ENCODE measurements at regions not wholly inside any gene's neighbourhood (a gene's known extent, or its start where the extent isn't known, plus 50 kb on each side); places are given as distances from the start of the nearest gene placed in this dataset.
"Not testable (repeated sequence)": the region's sequence is repeated elsewhere in the genome, so short reads cannot be mapped to it uniquely, and the experiment has no call there.

DNA sequence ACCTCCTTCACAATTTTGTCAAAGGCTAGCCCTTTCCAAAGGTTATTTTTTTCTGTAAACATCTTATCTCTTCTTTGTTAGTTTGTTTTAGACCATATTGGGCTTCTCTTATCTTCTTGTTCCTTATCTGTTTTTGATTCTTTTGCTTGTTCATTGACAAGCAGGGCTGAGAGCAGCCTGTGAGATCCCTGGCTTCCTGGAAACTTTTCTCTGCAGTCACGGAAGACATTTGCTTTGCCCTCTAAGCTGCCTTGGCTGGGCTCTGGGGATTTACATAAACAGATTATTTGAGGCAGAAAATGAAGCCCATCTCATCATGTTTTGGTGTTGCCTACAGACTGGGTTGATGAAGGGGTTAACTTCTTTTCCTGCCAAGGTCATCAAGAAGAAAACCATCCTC lies 157.4 kb upstream of the AMOT start:
- DNase-seq: peak; percentile 4

DNA sequence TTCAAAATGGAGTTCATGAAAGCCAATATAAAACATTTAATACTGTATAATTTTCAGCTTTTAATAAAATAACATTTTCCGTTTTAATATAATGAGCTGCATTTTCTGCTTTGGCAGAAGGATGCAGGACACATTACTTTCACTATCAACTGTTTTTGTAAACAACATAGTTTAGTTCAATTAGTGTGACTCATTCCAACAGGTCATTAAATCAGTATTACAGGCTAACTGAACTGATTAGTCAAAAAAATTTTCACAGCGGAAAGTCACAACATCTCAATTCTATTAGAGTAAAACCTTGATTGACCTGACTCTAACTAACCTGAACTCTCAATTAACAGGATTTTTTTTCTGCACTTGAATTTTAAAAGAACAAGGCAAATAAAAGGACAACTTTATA lies 151.2 kb upstream of the AMOT start:
- DNase-seq: no peak

DNA sequence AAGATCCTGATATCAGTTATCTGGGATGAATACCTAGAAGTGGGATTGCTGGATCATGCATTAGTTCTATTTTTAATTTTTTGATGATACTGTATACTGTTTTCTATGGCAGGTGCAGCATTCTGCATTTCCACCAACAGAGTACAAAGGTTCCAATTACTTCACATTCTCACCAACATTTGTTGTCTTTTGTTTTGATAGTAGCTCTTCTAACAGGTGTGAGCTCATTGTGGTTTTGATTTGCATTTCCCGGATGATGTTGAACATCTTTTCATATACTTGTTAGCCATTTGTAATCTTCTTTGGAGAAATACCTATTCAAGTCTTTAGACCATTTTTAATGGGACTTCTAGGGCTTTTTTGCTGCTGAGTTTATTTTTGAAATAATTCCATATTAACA lies 139.2 kb upstream of the AMOT start:
- no peak for DNase-seq

DNA sequence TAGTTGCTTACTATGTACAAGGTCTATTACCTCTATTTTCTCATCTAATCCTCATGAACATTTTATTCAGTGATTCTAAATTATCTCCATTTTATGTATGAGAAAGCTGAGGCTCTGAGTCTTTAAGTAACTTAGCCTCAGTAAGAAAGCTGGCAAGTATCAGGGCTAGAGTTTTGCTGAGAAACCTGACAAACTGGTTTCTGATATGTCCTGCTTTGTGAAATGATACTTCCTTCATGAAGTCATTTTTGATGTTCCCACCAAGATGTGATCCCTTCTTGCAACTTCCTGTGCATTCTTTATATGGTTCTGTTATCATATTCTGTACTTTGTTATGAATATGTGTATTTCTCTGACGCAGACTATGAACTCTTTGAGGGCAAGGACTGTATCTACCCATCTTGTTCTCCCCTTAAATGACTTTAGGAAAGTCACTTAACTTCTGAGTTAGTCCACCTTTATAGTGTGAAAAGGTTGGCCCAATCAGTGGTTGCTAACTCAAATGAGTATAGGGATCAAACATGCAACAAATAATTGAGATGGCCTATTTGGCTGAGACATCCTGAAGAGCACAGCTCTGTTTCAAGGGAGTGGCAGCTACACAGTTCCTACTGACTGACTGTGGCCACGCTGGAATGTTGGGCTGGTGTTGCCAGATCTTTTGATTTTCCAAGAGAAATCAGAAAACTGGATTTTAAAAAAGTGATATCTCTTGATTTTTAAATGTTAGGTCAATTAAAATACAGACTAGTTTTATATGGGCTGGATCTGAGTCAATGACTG lies 127.9 kb upstream of the AMOT start:
- DNase-seq: no peak

DNA sequence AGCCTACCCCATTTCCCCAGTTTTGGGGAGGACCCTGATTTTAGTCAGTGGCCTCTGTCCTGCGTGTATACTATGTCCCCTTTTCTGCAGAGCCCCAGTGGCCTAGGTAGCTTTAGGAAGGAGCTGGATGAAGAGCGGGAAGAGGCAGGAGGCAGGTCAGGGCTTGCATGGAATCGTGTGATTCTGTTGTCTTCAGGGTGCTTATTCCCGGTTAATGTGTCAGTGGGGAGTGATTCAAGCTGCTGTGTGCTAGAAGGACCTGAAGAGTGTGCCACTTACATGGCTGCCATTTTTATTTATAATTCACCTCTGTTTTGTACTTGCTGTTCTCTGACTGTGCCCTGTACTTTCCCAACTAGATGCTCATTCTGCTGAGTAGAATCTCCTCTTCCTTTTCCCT lies 127.3 kb upstream of the AMOT start:
- DNase-seq: no peak

DNA sequence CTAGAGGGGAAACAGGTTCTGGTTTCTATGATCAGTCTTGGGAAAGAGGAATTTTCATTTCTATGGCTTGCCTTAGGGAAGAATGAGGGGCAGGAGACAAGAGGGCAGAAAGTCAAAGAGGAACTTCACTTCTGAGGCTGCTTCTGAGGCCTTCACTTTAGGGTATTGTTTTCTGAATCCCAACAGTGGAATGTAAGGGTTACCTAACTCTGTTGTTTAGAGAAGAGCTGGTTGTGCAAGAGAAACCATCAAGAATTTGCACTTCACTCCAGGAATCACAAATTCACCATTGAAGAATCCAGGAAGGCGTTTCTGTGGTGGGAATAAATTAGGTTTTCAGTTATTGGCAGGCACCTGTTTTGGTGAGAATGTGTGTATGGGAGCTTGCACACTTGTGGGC lies 126.7 kb upstream of the AMOT start:
- DNase-seq: no peak

DNA sequence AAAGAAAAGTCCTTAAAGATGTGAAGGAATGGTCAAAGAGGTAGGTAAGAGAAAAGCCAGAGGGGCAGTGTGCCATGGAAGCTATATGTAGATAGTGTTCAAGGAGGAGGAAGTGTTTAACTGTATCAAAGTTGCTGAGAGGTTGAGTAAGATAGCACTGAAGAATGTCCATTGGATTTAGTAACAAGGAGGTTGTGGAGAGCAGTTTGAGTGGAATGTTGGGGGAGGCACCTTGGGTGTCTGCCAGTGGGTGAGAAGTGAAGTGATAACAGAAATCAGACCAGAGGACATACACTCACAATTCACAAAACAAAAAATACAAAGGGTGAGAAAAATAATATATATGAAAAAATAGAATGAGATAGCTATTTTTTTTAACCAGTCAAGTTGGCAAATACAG lies 121.3 kb upstream of the AMOT start:
- no peak for DNase-seq

DNA sequence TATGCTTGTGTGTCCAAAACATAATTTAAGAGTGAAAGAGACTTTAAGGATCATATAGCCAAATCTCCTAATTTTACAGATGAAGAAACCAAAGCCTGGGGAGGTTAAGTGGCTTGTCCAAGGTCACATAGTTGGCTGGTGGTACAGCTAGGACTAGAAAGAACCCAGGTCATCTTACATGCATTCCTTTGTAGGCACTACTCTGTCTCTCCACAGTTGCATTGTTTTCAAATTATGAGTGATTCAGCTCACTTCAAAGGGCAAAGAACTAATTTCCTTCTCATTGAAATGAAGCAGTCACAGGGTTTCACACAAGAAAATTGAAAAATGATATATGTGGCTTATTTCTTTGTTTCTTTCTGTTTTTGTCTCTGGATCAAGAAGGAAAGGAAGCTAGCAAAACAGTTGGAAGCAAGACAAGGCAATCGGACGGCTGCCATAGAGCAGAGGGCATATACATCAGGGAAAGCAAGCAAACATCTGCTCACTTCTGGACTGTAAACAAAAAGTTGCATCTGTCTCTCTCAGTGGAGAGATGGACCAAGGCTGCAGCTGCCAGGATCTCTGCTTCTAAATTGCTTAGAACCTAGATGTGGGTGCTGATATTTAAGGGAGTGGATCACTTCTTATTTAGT lies 107.5 kb upstream of the AMOT start:
- DNase-seq: no peak

DNA sequence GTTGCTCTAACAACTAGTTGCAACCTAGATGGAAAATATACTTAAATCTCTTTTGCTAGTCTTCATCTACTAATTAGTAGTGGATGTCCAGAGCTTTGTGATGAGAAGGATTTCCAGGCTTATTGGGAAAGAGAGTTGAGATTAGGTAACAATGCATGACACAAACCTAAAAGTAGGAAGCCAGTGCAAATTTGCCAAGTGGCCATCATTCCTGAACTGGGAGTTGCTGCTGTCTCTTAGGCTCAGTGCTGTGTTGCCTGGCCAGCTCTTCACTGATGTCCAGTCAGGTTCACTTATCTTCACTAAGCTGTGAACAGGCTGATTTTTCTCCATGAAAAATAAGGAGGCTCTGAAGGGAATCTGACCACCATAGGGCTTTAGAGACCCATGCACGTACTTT lies 105.6 kb upstream of the AMOT start:
- DNase-seq: no peak

DNA sequence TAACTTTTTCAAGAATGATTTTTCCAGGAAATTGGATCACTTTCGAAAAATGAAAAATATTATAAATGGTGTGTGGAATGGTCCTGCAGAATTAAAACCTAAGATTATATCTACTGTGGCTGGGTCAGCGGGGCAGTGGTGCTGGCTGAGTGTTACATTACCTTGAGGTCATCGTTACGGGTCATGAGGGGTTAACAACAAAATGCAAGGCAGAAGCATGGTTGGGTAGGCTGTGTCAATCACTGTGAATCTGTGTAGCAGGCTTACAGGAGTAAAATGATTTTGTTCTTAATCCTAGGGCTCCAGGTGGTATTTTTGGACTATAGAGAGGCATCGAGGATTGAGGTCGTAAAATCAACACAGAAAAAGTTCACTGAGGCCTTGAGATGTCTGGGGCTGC lies 105.2 kb upstream of the AMOT start:
- DNase-seq: no peak

DNA sequence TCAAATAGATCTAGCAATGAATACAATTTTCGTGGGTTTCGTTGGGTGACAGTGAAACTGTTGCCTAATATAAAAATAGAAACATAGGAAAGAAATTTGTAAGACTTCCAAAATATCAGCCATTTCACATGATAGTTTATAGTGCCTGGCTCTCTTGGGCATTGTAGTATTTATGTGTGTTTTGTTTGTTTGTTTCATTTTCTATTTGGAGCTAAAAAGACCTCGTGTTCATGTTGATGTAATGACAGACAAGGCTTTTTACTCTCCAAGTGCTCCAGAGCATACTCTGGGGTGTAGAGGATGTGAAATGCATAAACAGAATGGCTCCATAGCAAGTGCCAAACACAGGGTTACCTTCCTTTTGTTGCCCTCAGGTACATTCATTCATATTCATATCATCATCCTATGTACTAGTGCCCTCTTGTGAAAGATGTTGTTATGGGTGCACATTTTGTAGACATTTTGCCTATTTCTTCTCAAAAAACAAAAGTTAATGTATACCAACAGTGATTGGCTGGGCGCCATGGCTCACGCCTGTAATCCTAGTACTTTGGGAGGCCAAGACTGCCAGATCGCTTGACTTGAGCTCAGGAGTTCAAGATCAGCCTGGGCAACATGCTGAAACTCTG lies 100.7 kb upstream of the AMOT start:
- DNase-seq: no peak

DNA sequence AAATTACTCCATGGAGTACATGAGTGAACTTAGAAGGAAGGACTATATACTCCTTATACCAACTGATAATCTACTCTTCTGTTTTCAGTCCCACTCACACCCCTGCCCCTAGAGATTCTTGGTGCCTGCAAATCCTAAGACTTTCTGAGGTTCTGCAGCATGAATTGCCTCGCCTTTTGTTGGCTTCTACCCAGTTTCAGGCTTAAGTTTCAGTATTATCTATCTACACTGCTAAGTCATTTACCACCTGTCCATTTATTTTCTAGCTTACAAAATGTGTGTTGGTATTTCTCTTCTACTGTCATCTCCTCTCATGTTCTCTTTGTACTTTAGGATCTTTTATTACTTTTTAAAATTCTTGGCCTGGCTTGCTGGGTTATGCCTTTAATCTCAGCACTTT lies 94.4 kb upstream of the AMOT start:
- DNase-seq: no peak

DNA sequence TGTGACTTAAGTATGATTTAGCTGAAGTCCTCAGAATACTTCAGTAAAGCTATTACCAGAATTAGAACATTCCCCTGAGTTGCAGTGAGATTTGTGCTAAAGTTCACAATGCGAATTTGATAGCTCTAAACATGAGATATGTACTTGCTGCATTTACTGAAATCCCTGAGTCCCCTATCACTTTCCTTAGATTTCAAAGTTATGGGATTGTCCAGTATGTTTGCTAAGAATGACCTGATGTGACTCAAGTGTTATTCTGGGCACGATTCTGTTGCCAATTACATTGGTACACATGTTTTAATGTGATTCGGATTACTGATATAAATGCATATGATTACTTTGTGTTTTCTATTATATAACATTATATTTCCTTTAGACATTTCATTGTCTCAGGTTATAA lies 91.3 kb upstream of the AMOT start:
- DNase-seq: no peak

DNA sequence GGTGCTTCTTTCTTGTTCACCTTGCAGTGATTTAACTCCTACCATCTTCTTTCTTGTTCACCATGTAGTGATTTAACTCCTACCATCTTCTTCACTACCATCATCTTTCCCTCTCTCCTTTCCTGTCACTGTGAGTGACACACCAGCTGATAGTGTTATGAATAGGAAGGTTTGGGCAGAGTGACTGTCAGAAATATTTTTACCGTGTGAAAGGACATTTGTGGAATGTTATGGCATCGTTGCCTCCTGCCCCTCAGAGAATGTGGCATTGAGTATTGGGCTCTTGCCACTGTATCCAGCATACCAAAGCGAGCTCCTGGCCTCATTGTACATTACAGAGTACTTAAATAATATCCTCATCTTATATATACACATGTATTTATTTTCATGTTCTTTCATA lies 90.8 kb upstream of the AMOT start:
- DNase-seq: no peak

DNA sequence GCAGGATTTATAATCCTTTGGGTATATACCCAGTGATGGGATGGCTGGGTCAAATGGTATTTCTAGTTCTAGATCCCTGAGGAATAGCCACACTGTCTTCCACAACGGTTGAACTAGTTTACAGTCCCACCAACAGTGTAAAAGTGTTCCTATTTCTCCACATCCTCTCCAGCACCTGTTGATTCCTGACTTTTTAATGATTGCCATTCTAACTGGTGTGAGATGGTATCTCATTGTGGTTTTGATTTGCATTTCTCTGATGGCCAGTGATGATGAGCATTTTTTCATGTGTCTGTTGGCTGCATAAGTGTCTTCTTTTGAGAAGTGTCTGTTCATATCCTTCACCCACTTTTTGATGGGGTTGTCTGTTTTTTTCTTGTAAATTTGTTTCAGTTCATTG lies 82.8 kb upstream of the AMOT start:
- DNase-seq: not testable (repeated sequence)

DNA sequence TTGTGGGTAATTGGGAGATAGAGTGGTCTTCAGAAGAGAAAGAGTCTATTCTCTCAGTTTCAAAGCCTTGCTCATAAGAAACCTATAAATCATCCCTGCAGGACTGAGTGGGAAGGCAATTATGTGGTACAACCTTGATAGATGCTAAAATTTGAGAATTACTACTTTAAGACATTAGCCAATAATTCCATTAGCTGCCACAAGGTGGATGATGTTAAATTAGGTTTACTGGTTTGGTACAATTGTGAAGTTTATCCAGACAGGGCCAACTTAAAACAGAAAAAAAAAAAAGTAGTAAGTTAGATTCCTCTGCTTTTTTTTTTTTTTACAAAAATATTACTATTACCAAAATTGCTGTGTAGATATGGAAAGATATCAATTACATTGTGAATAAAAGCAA lies 73.2 kb upstream of the AMOT start:
- DNase-seq: no peak

DNA sequence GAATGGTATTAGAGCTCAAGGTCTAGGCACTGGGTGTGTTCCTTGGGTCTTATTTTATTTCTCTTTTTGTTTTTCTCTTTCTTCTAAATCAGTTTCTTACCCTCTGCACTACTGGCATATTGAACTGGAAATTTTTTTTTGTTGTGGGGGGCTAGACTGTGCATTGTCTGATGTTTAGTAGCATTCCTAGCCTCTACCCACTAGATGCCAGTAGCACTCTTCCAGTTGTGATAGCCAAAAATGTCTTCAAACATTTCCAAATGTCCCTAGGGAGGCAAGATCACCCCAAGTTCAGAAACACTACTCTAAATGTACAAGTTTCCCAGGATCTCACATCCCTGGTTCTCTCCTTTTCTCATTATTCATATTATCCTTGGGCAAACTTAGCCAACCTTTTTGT lies 69.8 kb upstream of the AMOT start:
- DNase-seq: no peak

DNA sequence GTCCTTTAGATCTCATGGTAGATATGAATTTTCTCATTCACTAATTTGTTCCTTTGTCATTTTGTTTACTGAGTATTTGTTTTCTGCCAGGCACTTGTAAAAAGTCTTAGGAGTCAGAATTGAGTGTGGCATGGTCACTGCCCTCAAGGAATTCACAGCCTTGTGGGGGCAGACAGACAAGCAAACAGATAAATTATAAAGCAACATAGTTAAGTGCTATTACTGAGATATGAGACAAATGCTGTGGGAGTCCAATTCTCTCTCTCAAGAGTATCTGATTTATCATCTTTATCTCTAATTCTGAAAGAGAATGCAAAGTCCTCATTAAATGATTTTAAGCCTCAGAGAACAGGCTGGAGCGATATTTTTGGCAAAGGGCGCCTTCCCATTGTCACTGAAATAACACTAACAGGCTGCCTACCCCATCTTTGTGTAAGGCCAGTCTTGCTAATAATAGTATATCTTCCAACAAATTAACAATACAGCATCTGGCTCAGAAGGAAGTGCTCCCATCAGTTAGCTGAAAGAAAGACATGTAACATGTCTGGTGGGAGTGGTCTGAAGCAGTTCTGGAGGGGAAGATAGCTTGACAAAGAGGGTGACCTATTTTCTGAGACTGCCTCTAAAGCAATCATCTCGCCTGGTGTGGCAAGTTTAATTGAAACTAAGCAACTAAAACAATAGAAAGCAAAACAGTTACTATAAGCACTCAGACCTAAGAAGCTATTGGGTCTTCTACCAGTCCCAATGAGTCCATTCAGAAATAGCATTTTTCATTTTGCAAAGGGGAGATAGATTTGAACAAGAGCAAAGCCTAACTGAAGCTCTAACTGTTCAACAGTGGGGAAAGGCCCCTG lies 61.5 kb upstream of the AMOT start:
- DNase-seq: peak; percentile 57

DNA sequence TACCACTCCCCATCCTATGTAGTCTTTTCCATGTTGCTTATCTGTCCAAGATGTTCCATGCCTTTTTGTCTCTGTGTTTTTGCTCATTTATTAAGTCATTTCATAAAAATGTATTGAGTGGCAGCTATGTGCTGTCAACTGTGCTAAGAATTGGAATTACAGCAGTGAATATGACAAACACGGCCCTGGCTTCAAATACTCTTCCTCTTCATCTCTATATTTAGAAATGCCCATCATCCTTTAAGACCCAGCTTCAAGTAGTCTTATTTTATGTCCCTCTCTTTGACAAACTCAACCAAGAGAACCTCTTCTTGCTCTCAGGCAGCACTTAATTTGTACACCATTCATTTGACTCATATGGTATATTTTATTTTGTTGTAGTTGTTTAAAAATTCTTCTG lies 55.4 kb upstream of the AMOT start:
- DNase-seq: no peak

All from retina (tissue), 1 donor.